ENCODE measurements at regions not wholly inside any gene's neighbourhood (a gene's known extent, or its start where the extent isn't known, plus 50 kb on each side); places are given as distances from the start of the nearest gene placed in this dataset.

- DNase-seq (ENCODE audit: extremely low spot score, unreplicated experiment): no peak
- no peak overlapping the region for H3K27ac Mint-ChIP-seq (ENCODE audit: unreplicated experiment)
- H3K4me1 Mint-ChIP-seq (ENCODE audit: unreplicated experiment): peaks cover 4% of the 10 kb centered on the region
These were observed 190.1 kb upstream of the SYT1 start for GRCh38 chr12:78674311-78675090.

GRCh38 chr12:78680596-78680995, 184.0 kb upstream of the SYT1 start:
- DNase-seq (ENCODE audit: extremely low spot score, unreplicated experiment): no peak
- Mint-ChIP-seq H3K4me3 (ENCODE audit: unreplicated experiment) (no peak overlapping the region), H3K36me3 (ENCODE audit: unreplicated experiment) (no peaks in the 10 kb centered on the region), H3K9me3 (ENCODE audit: unreplicated experiment) (no peaks in the 10 kb centered on the region), H3K27me3 (ENCODE audit: unreplicated experiment) (no peaks in the 10 kb centered on the region), H3K4me1 (ENCODE audit: unreplicated experiment) (no peaks in the 10 kb centered on the region), H3K27ac (ENCODE audit: unreplicated experiment) (no peak overlapping the region)
- no peak for TF ChIP-seq CTCF (IDR thresholded peaks at IDR 0.05)

More at GRCh38 chr12:78674311-78675090, 190.1 kb upstream of the SYT1 start:
- Mint-ChIP-seq H3K9me3 (ENCODE audit: unreplicated experiment) (no peaks in the 10 kb centered on the region), H3K36me3 (ENCODE audit: unreplicated experiment) (no peaks in the 10 kb centered on the region), H3K4me3 (ENCODE audit: unreplicated experiment) (no peak overlapping the region), H3K27me3 (ENCODE audit: unreplicated experiment) (no peaks in the 10 kb centered on the region)
- no peak for TF ChIP-seq CTCF (IDR thresholded peaks at IDR 0.05)

GRCh38 chr12:78683031-78683430, 181.5 kb upstream of the SYT1 start:
- H3K9me3 Mint-ChIP-seq (ENCODE audit: unreplicated experiment): no peaks in the 10 kb centered on the region
- DNase-seq (ENCODE audit: extremely low spot score, unreplicated experiment): no peak
- H3K27ac Mint-ChIP-seq (ENCODE audit: unreplicated experiment): no peak overlapping the region
- no peak for TF ChIP-seq CTCF (IDR thresholded peaks at IDR 0.05)
- H3K4me3 Mint-ChIP-seq (ENCODE audit: unreplicated experiment): no peak overlapping the region
- no peaks in the 10 kb centered on the region for H3K27me3 Mint-ChIP-seq (ENCODE audit: unreplicated experiment)
- H3K4me1 Mint-ChIP-seq (ENCODE audit: unreplicated experiment): no peaks in the 10 kb centered on the region
- no peaks in the 10 kb centered on the region for H3K36me3 Mint-ChIP-seq (ENCODE audit: unreplicated experiment)

GRCh38 chr12:78683626-78684025, 180.9 kb upstream of the SYT1 start:
- Mint-ChIP-seq H3K27ac (ENCODE audit: unreplicated experiment) (no peak overlapping the region), H3K36me3 (ENCODE audit: unreplicated experiment) (no peaks in the 10 kb centered on the region), H3K4me1 (ENCODE audit: unreplicated experiment) (no peaks in the 10 kb centered on the region), H3K27me3 (ENCODE audit: unreplicated experiment) (no peaks in the 10 kb centered on the region), H3K4me3 (ENCODE audit: unreplicated experiment) (no peak overlapping the region), H3K9me3 (ENCODE audit: unreplicated experiment) (no peaks in the 10 kb centered on the region)
- no peak for TF ChIP-seq CTCF (IDR thresholded peaks at IDR 0.05)
- DNase-seq (ENCODE audit: extremely low spot score, unreplicated experiment): no peak

GRCh38 chr12:78684419-78684818, 180.2 kb upstream of the SYT1 start:
- no peaks in the 10 kb centered on the region for H3K36me3 Mint-ChIP-seq (ENCODE audit: unreplicated experiment)
- no peak for DNase-seq (ENCODE audit: extremely low spot score, unreplicated experiment)
- H3K4me1 Mint-ChIP-seq (ENCODE audit: unreplicated experiment): no peaks in the 10 kb centered on the region
- H3K27ac Mint-ChIP-seq (ENCODE audit: unreplicated experiment): no peak overlapping the region
- H3K4me3 Mint-ChIP-seq (ENCODE audit: unreplicated experiment): no peak overlapping the region
- no peak for TF ChIP-seq CTCF (IDR thresholded peaks at IDR 0.05)
- H3K27me3 Mint-ChIP-seq (ENCODE audit: unreplicated experiment): no peaks in the 10 kb centered on the region
- H3K9me3 Mint-ChIP-seq (ENCODE audit: unreplicated experiment): no peaks in the 10 kb centered on the region

All from osteocyte (in vitro differentiated cells).